ENCODE measurements at regions not wholly inside any gene's neighbourhood (a gene's known extent, or its start where the extent isn't known, plus 50 kb on each side); places are given as distances from the start of the nearest gene placed in this dataset.

GRCh38 chr12:125742413-125742812 lies 677.2 kb downstream of the AACS start:
- no peak for DNase-seq (ENCODE audit: low read depth, low spot score)
- ChIA-PET POLR2A (no interaction called here), CTCF (no interaction called here)
- H3K4me3 ChIP-seq (ENCODE audit: low read depth, low read length): no peak overlapping the region
- TF ChIP-seq CTCF (IDR thresholded peaks at IDR 0.05; ENCODE audit: insufficient read depth, low read length, missing control alignments): no peak

- no peak for DNase-seq (ENCODE audit: low read depth, low spot score)
- TF ChIP-seq CTCF (IDR thresholded peaks at IDR 0.05; ENCODE audit: insufficient read depth, low read length, missing control alignments): no peak
- ChIA-PET CTCF (no interaction called here), POLR2A (no interaction called here)
- no peak overlapping the region for H3K4me3 ChIP-seq (ENCODE audit: low read depth, low read length)
Measured at GRCh38 chr12:125744201-125744600, 679.0 kb downstream of the AACS start.

GRCh38 chr12:125755512-125755911 lies 690.3 kb downstream of the AACS start:
- ChIA-PET CTCF (interaction anchor here (0.6 kb wide), 1 partner anchor 92 kb away, joined by 3 read pairs; no protein-coding TSS in a partner anchor), POLR2A (no interaction called here)
- no peak overlapping the region for H3K4me3 ChIP-seq (ENCODE audit: low read depth, low read length)
- TF ChIP-seq CTCF (IDR thresholded peaks at IDR 0.05; ENCODE audit: insufficient read depth, low read length, missing control alignments): no peak
- no peak for DNase-seq (ENCODE audit: low read depth, low spot score)

GRCh38 chr12:125766091-125766490 lies 700.9 kb downstream of the AACS start:
- DNase-seq (ENCODE audit: low read depth, low spot score): no peak
- TF ChIP-seq CTCF (IDR thresholded peaks at IDR 0.05; ENCODE audit: insufficient read depth, low read length, missing control alignments): no peak
- ChIA-PET POLR2A (no interaction called here), CTCF (no interaction called here)
- no peak overlapping the region for H3K4me3 ChIP-seq (ENCODE audit: low read depth, low read length)

GRCh38 chr12:125772403-125772802 lies 707.2 kb downstream of the AACS start:
- H3K4me3 ChIP-seq (ENCODE audit: low read depth, low read length): no peak overlapping the region
- ChIA-PET CTCF (no interaction called here), POLR2A (no interaction called here)
- TF ChIP-seq CTCF (IDR thresholded peaks at IDR 0.05; ENCODE audit: insufficient read depth, low read length, missing control alignments): no peak
- no peak for DNase-seq (ENCODE audit: low read depth, low spot score)

- ChIA-PET CTCF (no interaction called here), POLR2A (no interaction called here)
- no peak for DNase-seq (ENCODE audit: low read depth, low spot score)
- H3K4me3 ChIP-seq (ENCODE audit: low read depth, low read length): no peak overlapping the region
- no peak for TF ChIP-seq CTCF (IDR thresholded peaks at IDR 0.05; ENCODE audit: insufficient read depth, low read length, missing control alignments)
Measured at GRCh38 chr12:125773033-125773640, 707.9 kb downstream of the AACS start.
